Esophagus muscularis mucosa (tissue), 3 donors: ENCODE measurements at regions not wholly inside any gene's neighbourhood (a gene's known extent, or its start where the extent isn't known, plus 50 kb on each side); places are given as distances from the start of the nearest gene placed in this dataset.

Source experiments
- CTCF ChIP-seq, 3 experiments: fragments of 200-600 bp in 2 of 3; fragments of 450-650 bp in 1 of 3; sonication (generic) in 2 of 3; IDR thresholded peaks; one replicate each; pipeline ENCODE4 v1.5.1; 2017 to 2019; ENCODE audit warnings: antibody characterized with exemption in 3 of 3, mild to moderate bottlenecking in 2 of 3, moderate library complexity in 1 of 3
- POLR2AphosphoS5 ChIP-seq, 2 donors: sonication (generic); formaldehyde crosslinking; IDR thresholded peaks; one replicate each; pipeline ENCODE4 v1.6.1; 2017; ENCODE audit warnings: antibody characterized with exemption in 2 of 2

- TF ChIP-seq POLR2AphosphoS5 (IDR thresholded peaks at IDR 0.05), result no peak
- no peak for TF ChIP-seq CTCF (IDR thresholded peaks at IDR 0.05)
Measured at GRCh38 chr7:17019106-17019505, 137.3 kb upstream of the AGR3 start.
